ENCODE measurements at regions not wholly inside any gene's neighbourhood (a gene's known extent, or its start where the extent isn't known, plus 50 kb on each side); places are given as distances from the start of the nearest gene placed in this dataset.

- TF ChIP-seq CTCF (conservative IDR thresholded peaks at IDR 0.05 in 1 of 2, IDR thresholded peaks at IDR 0.05 in 1 of 2; ENCODE audit: low read depth in 1 of 2, low read length in 2 of 2): no peak
- no peak for TF ChIP-seq EZH2 (IDR thresholded peaks at IDR 0.05; ENCODE audit: low read length, missing control alignments)
Observed at GRCh38 chr10:88116971-88117626, 253.7 kb downstream of the PTEN start.
